ENCODE measurements at regions not wholly inside any gene's neighbourhood (a gene's known extent, or its start where the extent isn't known, plus 50 kb on each side); places are given as distances from the start of the nearest gene placed in this dataset.
"Not testable (repeated sequence)": the region's sequence is repeated elsewhere in the genome, so short reads cannot be mapped to it uniquely, and the experiment has no call there.

- H3K4me3 Mint-ChIP-seq; H3K36me3 Mint-ChIP-seq (ENCODE audit: low read depth); POLR2A ChIA-PET; ATAC-seq; H3K9me3 Mint-ChIP-seq; H3K4me1 Mint-ChIP-seq (ENCODE audit: low read depth); H3K27me3 Mint-ChIP-seq; intact Hi-C loops (cut with micrococcal nuclease); DNase-seq; H3K27ac Mint-ChIP-seq; CTCF ChIA-PET: not testable (repeated sequence)
These were observed 86.9 kb upstream of the FZD7 start for GRCh38 chr2:201946746-201947145.

GRCh38 chr2:201947287-201947686 is 86.4 kb upstream of the FZD7 start:
- no peak for ATAC-seq
- Mint-ChIP-seq H3K4me1 (ENCODE audit: low read depth) (no peaks in the 10 kb centered on the region), H3K36me3 (ENCODE audit: low read depth) (no peaks in the 10 kb centered on the region), H3K4me3 (no peak overlapping the region), H3K27ac (no peak overlapping the region), H3K27me3 (no peaks in the 10 kb centered on the region), H3K9me3 (no peaks in the 10 kb centered on the region)
- CTCF ChIA-PET, result no interaction called here
- no peak for TF ChIP-seq CTCF (IDR thresholded peaks at IDR 0.05)
- DNase-seq, result no peak
- POLR2A ChIA-PET, result no interaction called here
- intact Hi-C loops (cut with micrococcal nuclease), result no loop called here

GRCh38 chr2:201949181-201949926 is 84.3 kb upstream of the FZD7 start:
- intact Hi-C loops (cut with micrococcal nuclease), result no loop called here
- Mint-ChIP-seq H3K36me3 (ENCODE audit: low read depth) (no peaks in the 10 kb centered on the region), H3K27me3 (no peaks in the 10 kb centered on the region), H3K4me1 (ENCODE audit: low read depth) (no peaks in the 10 kb centered on the region), H3K27ac (no peak overlapping the region), H3K4me3 (no peak overlapping the region), H3K9me3 (no peaks in the 10 kb centered on the region)
- no peak for ATAC-seq
- no peak for DNase-seq
- TF ChIP-seq CTCF (IDR thresholded peaks at IDR 0.05), result no peak
- CTCF ChIA-PET, result no interaction called here
- POLR2A ChIA-PET, result no interaction called here

- no peak overlapping the region for H3K27ac Mint-ChIP-seq
- intact Hi-C loops (cut with micrococcal nuclease), result no loop called here
- no peak for TF ChIP-seq CTCF (IDR thresholded peaks at IDR 0.05)
These were observed 83.8 kb upstream of the FZD7 start for GRCh38 chr2:201949927-201950246.

GRCh38 chr2:201950606-201951005 is 83.0 kb upstream of the FZD7 start:
- no peak for TF ChIP-seq CTCF (IDR thresholded peaks at IDR 0.05)
- no peak overlapping the region for H3K4me3 Mint-ChIP-seq
- no peaks in the 10 kb centered on the region for H3K36me3 Mint-ChIP-seq (ENCODE audit: low read depth)
- DNase-seq, result no peak
- intact Hi-C loops (cut with micrococcal nuclease), result no loop called here
- no peaks in the 10 kb centered on the region for H3K9me3 Mint-ChIP-seq
- H3K27me3 Mint-ChIP-seq, result peaks cover 5% of the 10 kb centered on the region
- ATAC-seq, result no peak
- CTCF ChIA-PET, result no interaction called here
- H3K27ac Mint-ChIP-seq, result no peak overlapping the region
- POLR2A ChIA-PET, result no interaction called here
- H3K4me1 Mint-ChIP-seq (ENCODE audit: low read depth), result no peaks in the 10 kb centered on the region

More at GRCh38 chr2:201949927-201950246, 83.8 kb upstream of the FZD7 start:
- ChIA-PET POLR2A (no interaction called here), CTCF (no interaction called here)
- Mint-ChIP-seq H3K4me3 (no peak overlapping the region), H3K4me1 (ENCODE audit: low read depth) (no peaks in the 10 kb centered on the region), H3K36me3 (ENCODE audit: low read depth) (no peaks in the 10 kb centered on the region), H3K9me3 (no peaks in the 10 kb centered on the region), H3K27me3 (no peaks in the 10 kb centered on the region)
- no peak for ATAC-seq
- no peak for DNase-seq

- H3K36me3 Mint-ChIP-seq (ENCODE audit: low read depth), result no peaks in the 10 kb centered on the region
- H3K9me3 Mint-ChIP-seq, result no peaks in the 10 kb centered on the region
- TF ChIP-seq CTCF (IDR thresholded peaks at IDR 0.05), result no peak
- H3K4me3 Mint-ChIP-seq, result no peak overlapping the region
- ChIA-PET POLR2A (no interaction called here), CTCF (no interaction called here)
- H3K4me1 Mint-ChIP-seq (ENCODE audit: low read depth), result no peaks in the 10 kb centered on the region
- ATAC-seq (no peak), DNase-seq (no peak)
- intact Hi-C loops (cut with micrococcal nuclease), result no loop called here
- peaks cover 9% of the 10 kb centered on the region for H3K27me3 Mint-ChIP-seq
- no peak overlapping the region for H3K27ac Mint-ChIP-seq
These were observed 81.5 kb upstream of the FZD7 start for GRCh38 chr2:201952187-201952586.

All from activated CD8-positive, alpha-beta T cell treated with anti-CD3 and anti-CD28 coated beads for 36 hours (primary cell).